K562 (cell line): ENCODE measurements at regions not wholly inside any gene's neighbourhood (a gene's known extent, or its start where the extent isn't known, plus 50 kb on each side); places are given as distances from the start of the nearest gene placed in this dataset.

ENCODE experiments used
- PKNOX1 ChIP-seq: fragments of 450-650 bp; IDR thresholded peaks from 2 replicates; pipeline ENCODE4 v1.6.1; 2016
- TRIM24 ChIP-seq, 2 experiments: fragments of 450-650 bp; IDR thresholded peaks; 2 replicates each; pipeline ENCODE4 v1.6.1; 2016

GRCh38 chr12:40508421-40508820, 183.8 kb upstream of the CNTN1 start:
- TF ChIP-seq PKNOX1: no peak
- TF ChIP-seq TRIM24 (IDR thresholded peaks at IDR 0.05): no peak
